GM18861 (cell line): ENCODE measurements at regions not wholly inside any gene's neighbourhood (a gene's known extent, or its start where the extent isn't known, plus 50 kb on each side); places are given as distances from the start of the nearest gene placed in this dataset.
"Not testable (repeated sequence)": the region's sequence is repeated elsewhere in the genome, so short reads cannot be mapped to it uniquely, and the experiment has no call there.

Experiments
- ATAC-seq: cut with Tn5 transposase; IDR thresholded peaks from one replicate; pipeline ENCODE4 v1.9.1; 2021; ENCODE audit not compliant: unreplicated experiment

- no peak for ATAC-seq
Measured at GRCh38 chr9:118624608-118625007, 744.6 kb downstream of the BRINP1 start.

DNA sequence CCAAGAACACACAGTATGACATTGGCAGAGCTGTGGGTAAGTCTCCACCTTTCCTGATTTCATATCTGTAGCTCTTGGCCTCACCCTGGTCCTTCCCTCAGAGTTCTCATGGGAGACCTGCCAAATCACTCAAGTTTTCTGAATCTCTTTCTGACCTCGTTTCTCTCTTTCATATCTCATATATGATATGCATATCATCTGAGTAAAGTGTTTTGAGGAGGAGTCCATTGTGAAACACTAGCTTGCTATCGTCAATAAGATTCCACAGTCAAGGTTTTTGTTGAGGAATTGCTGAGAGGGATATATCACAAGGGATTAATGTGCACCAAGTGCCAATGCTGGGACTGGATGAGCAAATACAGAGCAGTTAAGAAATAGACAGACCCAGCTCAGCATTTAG, 739.2 kb downstream of the BRINP1 start:
- ATAC-seq = no peak

DNA sequence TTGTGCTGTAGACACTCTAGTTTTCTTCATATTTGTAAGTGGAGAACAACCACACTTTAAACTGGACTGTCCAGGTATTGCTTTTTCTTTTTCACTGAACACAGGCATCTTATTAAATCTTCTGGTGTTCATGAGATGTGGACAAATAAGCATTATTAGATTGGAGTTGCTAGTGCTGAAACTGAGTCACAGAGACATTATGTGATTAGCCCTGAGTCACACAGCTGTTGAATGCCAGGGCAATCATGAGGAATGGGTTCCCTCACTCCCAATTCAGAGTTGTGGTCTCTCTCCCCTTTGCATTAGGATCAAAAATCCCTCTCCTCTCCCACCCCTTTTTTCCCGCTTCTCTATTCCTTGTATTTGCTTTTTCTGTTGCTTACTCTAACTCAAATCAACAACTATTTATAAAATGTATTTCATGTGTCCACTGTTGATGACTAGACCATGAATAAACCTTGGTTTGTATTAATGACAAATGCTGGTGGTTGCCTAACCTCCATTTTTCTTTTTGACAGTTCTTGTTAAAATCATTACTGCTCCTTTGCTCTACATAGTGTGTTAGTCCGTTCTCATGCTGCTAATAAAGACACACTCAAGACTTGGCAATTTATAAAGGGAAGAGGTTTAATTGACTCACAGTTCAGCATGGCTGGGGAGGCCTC, 738.2 kb downstream of the BRINP1 start:
- ATAC-seq = no peak

DNA sequence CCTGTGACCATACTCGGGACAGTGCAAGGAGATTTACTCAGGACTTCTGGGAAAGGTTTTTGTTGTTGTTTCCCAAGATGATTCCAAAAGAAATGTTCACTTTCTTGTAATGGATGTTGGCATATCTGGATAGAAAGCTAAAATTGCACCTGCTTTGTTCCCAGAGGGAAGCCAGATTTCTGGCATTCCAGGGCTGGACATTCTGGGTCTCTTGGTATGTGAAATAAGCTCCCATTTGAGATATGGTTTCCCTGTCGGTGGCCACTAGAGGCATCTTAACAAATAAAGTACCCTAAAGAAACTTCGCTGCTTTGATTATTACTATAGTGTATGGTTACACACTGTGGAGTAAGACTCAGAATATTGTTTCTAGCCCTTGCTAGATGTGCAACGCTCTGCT, 737.3 kb downstream of the BRINP1 start:
- ATAC-seq = no peak

GRCh38 chr9:118635416-118635815, 733.8 kb downstream of the BRINP1 start:
- ATAC-seq = no peak

DNA sequence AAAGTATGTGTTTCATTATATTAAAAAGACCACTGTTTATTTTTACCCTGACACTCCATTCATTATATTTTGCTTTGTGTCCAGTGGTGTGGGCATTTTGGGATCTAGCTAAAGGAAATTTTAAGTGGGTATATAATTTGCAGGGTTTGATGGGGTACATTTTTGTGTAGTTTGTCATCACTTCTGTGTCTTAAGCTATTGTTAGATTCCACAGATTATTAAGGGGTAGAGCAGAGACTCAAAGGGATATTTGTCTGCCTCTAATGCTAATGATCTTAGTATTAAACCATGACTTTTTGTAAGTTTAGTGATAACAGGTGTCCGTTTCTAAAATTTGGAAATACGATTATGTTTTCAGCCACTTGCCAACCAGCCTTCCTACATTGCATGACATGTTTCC, 731.6 kb downstream of the BRINP1 start:
- no peak for ATAC-seq

- no peak for ATAC-seq
Measured at GRCh38 chr9:118640836-118641560, 728.2 kb downstream of the BRINP1 start.

DNA sequence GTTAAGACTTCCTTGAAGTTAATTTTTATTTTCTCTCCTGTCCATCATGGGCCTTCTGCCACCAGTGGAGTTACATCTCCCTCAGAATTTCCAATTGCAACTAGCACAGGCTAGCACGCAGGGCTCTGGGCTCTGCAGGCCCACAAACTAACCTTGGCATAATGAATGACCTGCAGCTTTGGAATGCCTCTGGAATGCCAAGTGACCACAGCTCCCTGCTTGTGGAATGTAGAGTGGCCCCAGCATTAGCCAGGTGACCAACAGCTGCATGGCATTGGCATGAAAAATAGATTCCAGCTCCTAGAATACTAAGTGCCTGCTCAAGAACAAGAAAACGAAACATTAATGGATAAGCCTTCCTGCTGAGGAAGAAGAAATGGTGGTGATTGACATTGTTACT, 726.1 kb downstream of the BRINP1 start:
- no peak for ATAC-seq

DNA sequence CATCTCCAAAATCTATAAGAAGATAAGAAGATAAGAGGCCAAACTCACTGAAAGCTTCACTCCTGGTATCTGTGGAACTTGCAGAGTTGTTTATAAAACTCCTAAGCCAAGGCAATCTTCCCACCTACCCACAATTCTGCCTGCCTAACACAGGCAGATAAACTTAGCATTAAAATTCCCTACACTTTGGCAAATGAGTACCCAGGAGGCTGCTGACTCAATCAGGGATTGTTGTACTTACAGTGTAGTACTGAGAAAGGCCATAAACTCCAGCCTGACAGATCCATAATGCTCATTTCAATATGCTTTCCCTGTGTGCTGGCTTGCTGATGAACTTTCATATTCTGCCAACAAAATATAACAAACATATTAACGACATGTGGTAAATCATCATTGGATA, 725.2 kb downstream of the BRINP1 start:
- ATAC-seq = no peak

GRCh38 chr9:118647331-118647730, 721.9 kb downstream of the BRINP1 start:
- no peak for ATAC-seq

GRCh38 chr9:118650417-118650816, 718.8 kb downstream of the BRINP1 start:
- ATAC-seq = no peak

- no peak for ATAC-seq
Measured at GRCh38 chr9:118651511-118651910, 717.7 kb downstream of the BRINP1 start.

GRCh38 chr9:118652258-118652657, 717.0 kb downstream of the BRINP1 start:
- no peak for ATAC-seq

DNA sequence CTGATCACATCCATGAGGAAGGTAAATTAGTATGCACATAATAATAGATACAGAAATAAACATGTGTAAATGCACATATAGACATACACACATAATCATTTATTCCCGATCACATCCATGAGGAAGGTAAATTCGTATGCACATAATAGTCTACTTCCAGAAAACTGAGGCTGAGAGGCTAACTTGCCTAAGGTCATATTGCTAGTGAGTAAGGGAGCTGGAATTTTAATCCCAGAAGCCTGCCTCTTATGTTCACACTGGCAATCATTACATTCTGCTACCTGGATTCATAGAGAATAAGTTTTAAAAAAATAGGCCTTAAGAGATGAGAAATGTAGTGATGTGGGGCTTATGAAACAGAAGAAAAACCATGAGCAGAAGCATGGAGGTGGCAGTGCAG, 716.3 kb downstream of the BRINP1 start:
- no peak for ATAC-seq

DNA sequence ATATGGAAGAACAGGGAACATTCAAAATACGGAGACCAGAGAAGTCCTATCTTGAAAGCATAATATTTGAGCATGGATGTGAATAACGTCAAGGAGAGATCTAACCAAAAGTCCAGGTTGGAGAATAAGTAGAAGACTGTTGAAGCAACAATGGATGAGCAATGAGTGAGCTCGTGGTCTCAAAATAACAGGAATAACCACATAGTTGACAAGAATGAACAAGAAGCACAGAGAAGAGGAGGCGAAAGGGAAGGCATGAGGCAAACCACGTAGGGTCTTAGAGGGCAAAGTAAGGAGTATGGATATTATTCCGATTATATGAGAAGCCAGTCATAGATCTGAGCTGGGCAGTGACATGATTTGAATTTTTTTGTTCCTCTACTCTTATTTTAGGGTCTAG, 710.2 kb downstream of the BRINP1 start:
- ATAC-seq = no peak

DNA sequence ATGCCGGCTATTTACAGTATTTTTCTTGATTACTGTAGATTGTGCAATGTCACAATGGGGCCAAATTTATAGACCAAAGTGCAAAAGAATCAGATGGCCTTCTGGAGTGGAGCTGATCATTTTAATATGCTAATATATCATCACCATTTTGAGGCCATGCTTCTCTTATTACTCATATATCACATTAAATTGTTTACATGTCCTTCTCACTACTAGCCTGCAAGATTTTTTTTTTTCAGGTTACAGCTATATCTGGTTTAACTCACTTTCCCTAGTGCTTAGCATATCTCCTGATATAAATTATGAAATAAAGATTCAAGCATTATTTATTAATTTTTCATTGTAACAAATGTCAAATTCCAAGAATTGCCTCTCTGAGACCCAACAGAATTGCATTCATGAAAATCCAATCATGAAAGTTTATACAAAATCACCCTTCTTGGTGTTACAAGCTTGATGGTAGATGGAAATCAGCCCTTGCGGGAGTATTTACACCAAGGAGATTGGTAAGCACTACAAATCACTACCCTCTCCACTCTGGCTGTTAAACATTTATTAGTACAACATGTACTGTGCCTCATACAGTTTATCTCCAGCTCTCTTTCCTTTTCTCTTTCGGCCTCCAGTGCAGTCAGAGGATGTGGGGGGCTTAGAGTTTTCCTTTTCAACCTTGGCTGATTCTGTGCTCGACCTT, 703.9 kb downstream of the BRINP1 start:
- no peak for ATAC-seq

DNA sequence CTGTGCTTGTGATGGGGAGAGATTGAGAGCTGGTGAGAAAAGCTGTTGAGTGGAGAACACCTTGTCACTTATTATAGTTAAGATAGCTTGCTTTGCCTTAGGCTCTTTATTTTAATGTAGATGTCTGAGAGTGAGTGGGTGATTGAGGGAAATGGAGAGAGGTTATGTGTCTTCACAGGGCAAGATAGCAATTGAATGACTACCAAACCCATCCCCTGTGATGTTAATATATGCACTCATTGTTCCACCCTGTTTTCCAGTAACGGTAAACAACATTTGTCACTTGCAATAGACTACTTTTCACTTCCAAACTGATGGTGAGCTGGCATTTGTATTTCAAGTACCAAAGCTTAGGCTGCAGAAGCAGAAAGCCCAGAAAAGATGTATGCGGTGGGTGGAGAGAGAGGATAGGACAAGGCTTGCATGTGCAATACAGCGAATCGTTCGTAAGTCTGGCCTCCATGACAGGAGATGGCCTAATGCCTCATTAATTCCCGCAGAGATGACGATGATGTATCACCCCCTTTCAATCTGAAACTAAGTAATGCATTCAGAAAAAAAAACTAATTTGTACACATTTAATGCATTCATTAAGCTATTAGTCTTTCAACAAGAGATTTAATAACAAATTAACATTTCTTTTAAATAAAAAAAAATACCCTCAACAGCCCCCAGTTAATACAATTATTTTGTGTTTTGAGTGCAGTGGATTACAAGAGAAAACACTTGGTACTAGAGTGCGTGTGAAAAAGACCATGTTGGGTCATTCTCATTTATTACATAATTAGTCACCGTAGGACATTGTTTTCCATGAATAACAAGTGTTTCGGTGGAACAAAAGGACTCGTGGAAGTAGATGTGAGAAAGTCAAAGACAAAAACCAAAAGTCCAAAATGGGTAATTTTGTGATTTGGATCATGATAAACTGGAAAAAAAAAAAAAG, 699.0 kb downstream of the BRINP1 start:
- no peak for ATAC-seq

DNA sequence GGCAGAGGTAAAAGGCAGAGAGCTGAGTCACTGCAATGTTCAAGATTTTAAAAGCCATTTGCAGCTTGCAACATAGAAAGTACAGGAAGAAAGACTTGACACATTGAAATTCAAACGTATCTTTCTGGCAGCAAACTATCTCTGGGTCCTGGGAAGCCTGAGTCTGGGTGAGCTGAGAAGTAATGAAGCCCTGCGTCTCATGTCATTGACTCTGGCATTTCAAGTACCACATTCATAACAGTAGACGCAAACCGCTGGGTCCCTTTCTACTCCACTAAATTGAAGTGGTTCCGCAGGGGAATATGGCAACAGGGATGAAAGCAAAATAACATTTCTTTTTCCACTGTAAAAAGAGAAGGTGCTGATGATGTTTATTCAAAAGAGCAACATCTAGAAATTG, 694.3 kb downstream of the BRINP1 start:
- no peak for ATAC-seq

GRCh38 chr9:118677936-118678653, 691.1 kb downstream of the BRINP1 start:
- not testable (repeated sequence) for ATAC-seq

DNA sequence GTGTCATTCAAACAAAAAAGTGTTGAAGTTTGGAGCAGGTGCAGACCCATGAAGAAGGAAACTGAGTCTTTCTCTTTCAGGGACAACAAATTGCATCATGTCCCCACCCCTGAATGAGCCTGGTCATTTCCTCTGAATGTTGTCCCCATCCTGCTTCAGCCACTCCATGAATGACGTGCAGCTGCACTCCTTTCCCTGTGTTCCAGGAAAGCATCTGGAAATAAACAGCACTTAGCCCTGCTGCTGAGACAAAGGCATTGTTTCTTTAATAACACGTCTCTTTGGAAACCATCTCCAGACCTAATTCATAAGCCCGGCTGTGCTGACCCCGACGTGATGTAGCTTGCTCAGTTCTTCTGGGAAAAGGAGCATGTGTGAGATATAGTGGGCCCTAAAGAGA, 682.3 kb downstream of the BRINP1 start:
- no peak for ATAC-seq
